ENCODE measurements at regions not wholly inside any gene's neighbourhood (a gene's known extent, or its start where the extent isn't known, plus 50 kb on each side); places are given as distances from the start of the nearest gene placed in this dataset.

- Histone ChIP-seq H3K9ac (ENCODE audit: low read length) (no peak overlapping the region), H3K36me3 (ENCODE audit: insufficient read depth, low read length) (no peaks in the 10 kb centered on the region), H3K27me3 (ENCODE audit: control insufficient read depth in 1 of 2, insufficient read depth in 2 of 2, low read length in 2 of 2) (no peaks in the 10 kb centered on the region), H3K27ac (ENCODE audit: low read depth, low read length) (no peak overlapping the region), H3K4me3 (ENCODE audit: low read depth in 1 of 2, low read length in 2 of 2) (no peak overlapping the region), H3K9me3 (ENCODE audit: low read length) (no peaks in the 10 kb centered on the region), H3K4me1 (ENCODE audit: insufficient read depth, low read length) (peaks cover 4% of the 10 kb centered on the region)
Observed at GRCh38 chr3:27584874-27585273, 100.7 kb upstream of the SLC4A7 start.

- no peak overlapping the region for H3K4me3 ChIP-seq (ENCODE audit: low read depth in 1 of 2, low read length in 2 of 2)
- no peaks in the 10 kb centered on the region for H3K4me1 ChIP-seq (ENCODE audit: insufficient read depth, low read length)
- H3K9ac ChIP-seq (ENCODE audit: low read length) = no peak overlapping the region
- H3K27ac ChIP-seq (ENCODE audit: low read depth, low read length) = no peak overlapping the region
- H3K27me3 ChIP-seq (ENCODE audit: control insufficient read depth in 1 of 2, insufficient read depth in 2 of 2, low read length in 2 of 2) = no peaks in the 10 kb centered on the region
- H3K9me3 ChIP-seq (ENCODE audit: low read length) = no peaks in the 10 kb centered on the region
- H3K36me3 ChIP-seq (ENCODE audit: insufficient read depth, low read length) = no peaks in the 10 kb centered on the region
Observed at GRCh38 chr3:27581852-27582251, 97.7 kb upstream of the SLC4A7 start.

DNA sequence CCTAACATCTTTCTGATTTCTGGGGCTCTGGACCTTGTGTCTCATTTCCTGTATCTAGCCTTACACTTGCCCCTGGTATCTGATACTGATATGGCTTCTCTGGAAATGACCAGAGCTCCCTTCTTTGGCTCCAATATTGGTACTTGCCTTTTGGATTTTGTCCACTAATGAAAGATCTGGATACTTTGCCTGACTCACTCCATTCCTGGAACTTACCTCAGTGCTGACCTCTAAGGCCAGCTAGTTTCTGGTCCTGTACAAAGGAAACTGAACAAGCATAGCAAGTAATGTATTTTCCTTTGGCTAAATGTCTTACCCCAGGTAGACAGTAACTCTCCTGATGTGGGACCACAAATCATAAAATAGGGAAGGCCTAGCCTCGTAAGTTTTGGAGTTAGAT is 93.8 kb upstream of the SLC4A7 start:
- H3K9ac ChIP-seq (ENCODE audit: low read length) = no peak overlapping the region
- H3K4me3 ChIP-seq (ENCODE audit: low read depth in 1 of 2, low read length in 2 of 2) = no peak overlapping the region
- H3K27ac ChIP-seq (ENCODE audit: low read depth, low read length) = no peak overlapping the region
- H3K9me3 ChIP-seq (ENCODE audit: low read length) = no peaks in the 10 kb centered on the region
- no peaks in the 10 kb centered on the region for H3K36me3 ChIP-seq (ENCODE audit: insufficient read depth, low read length)
- no peaks in the 10 kb centered on the region for H3K4me1 ChIP-seq (ENCODE audit: insufficient read depth, low read length)
- no peaks in the 10 kb centered on the region for H3K27me3 ChIP-seq (ENCODE audit: control insufficient read depth in 1 of 2, insufficient read depth in 2 of 2, low read length in 2 of 2)

DNA sequence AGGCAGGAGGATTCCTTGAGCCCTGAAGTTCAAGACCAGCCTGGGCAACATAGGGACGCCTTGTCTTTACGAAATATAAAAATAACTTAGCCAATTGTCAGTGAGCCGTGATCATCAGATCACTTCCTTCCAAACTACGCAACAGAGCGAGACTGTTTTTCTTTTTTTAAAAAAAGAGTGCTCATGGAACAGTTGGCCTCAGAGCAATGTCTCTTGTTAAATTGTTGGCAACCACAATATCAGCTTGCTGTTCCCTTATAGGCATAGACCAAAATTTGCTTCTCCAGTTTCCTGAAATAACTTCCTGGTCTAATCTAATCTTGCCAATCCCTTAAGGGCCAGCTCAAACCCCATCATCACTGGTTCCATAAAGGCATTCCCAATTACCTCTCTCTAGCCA is 93.3 kb upstream of the SLC4A7 start:
- no peaks in the 10 kb centered on the region for H3K4me1 ChIP-seq (ENCODE audit: insufficient read depth, low read length)
- H3K9me3 ChIP-seq (ENCODE audit: low read length) = no peaks in the 10 kb centered on the region
- H3K36me3 ChIP-seq (ENCODE audit: insufficient read depth, low read length) = no peaks in the 10 kb centered on the region
- no peaks in the 10 kb centered on the region for H3K27me3 ChIP-seq (ENCODE audit: control insufficient read depth in 1 of 2, insufficient read depth in 2 of 2, low read length in 2 of 2)
- H3K4me3 ChIP-seq (ENCODE audit: low read depth in 1 of 2, low read length in 2 of 2) = no peak overlapping the region
- H3K27ac ChIP-seq (ENCODE audit: low read depth, low read length) = no peak overlapping the region
- H3K9ac ChIP-seq (ENCODE audit: low read length) = no peak overlapping the region

DNA sequence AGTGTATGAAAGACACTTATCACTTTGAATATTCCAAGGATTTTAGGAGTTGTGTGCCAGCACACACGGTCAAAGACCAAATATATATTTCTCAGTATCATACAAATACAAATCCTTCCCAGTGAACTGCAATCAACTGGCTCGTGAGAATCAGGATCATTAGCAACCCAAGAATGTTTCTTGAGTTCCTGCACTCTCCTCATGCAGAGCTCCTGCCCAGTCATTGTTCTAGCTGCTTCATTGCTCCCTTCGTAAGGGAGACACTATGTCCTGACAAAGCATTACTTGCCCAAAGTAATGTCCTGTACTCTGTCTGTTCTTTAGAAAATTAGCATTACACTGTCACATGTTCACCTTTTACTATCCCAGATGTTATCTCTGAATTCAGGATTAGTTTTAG is 92.0 kb upstream of the SLC4A7 start:
- Histone ChIP-seq H3K27me3 (ENCODE audit: control insufficient read depth in 1 of 2, insufficient read depth in 2 of 2, low read length in 2 of 2) (no peaks in the 10 kb centered on the region), H3K9me3 (ENCODE audit: low read length) (no peaks in the 10 kb centered on the region), H3K36me3 (ENCODE audit: insufficient read depth, low read length) (no peaks in the 10 kb centered on the region), H3K9ac (ENCODE audit: low read length) (no peak overlapping the region), H3K4me3 (ENCODE audit: low read depth in 1 of 2, low read length in 2 of 2) (no peak overlapping the region), H3K4me1 (ENCODE audit: insufficient read depth, low read length) (peaks cover 7% of the 10 kb centered on the region), H3K27ac (ENCODE audit: low read depth, low read length) (no peak overlapping the region)

DNA sequence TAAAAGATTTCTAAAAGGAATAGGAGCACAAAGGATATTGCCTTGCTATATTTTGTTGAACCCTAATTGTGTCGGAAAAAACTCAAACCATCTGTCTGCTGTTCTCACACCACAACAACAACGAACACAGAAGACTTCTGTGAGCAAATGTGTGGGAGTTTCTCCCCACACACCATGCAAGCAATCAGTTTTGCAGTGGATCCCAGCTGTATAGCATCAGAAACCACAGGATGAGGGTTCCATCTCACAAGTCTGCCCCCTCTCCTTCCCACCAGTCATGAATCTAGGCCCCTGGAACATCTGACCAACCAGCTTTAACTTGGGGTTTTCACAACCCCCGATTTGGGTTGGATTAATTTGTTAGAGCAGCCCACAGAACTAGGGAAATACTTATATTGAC is 91.3 kb upstream of the SLC4A7 start:
- H3K27me3 ChIP-seq (ENCODE audit: control insufficient read depth in 1 of 2, insufficient read depth in 2 of 2, low read length in 2 of 2) = no peaks in the 10 kb centered on the region
- H3K27ac ChIP-seq (ENCODE audit: low read depth, low read length) = no peak overlapping the region
- no peaks in the 10 kb centered on the region for H3K9me3 ChIP-seq (ENCODE audit: low read length)
- H3K4me3 ChIP-seq (ENCODE audit: low read depth in 1 of 2, low read length in 2 of 2) = no peak overlapping the region
- H3K36me3 ChIP-seq (ENCODE audit: insufficient read depth, low read length) = no peaks in the 10 kb centered on the region
- H3K9ac ChIP-seq (ENCODE audit: low read length) = no peak overlapping the region
- H3K4me1 ChIP-seq (ENCODE audit: insufficient read depth, low read length) = peaks cover 14% of the 10 kb centered on the region

DNA sequence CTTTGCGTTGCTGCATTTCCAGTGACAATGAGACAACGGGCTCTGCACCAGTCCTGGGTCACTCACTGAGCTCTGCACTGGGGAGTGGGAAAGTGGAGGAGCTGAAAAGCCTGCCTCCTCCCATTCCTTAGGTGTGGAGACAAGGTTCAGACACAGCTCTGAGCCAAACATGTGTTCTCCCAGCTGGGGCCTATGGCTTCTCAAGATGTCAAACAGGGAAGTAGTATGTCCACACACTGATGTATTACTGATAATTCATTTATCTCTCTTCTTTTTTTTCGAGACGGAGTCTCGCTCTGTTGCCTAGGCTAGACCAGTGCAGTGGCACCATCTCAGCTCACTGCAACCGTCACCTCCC is 90.2 kb upstream of the SLC4A7 start:
- Histone ChIP-seq H3K4me1 (ENCODE audit: insufficient read depth, low read length) (peaks cover 21% of the 10 kb centered on the region), H3K36me3 (ENCODE audit: insufficient read depth, low read length) (no peaks in the 10 kb centered on the region), H3K4me3 (ENCODE audit: low read depth in 1 of 2, low read length in 2 of 2) (no peak overlapping the region), H3K27me3 (ENCODE audit: control insufficient read depth in 1 of 2, insufficient read depth in 2 of 2, low read length in 2 of 2) (no peaks in the 10 kb centered on the region), H3K27ac (ENCODE audit: low read depth, low read length) (no peak overlapping the region), H3K9ac (ENCODE audit: low read length) (no peak overlapping the region), H3K9me3 (ENCODE audit: low read length) (no peaks in the 10 kb centered on the region)

- H3K9me3 ChIP-seq (ENCODE audit: low read length) = no peaks in the 10 kb centered on the region
- peaks cover 21% of the 10 kb centered on the region for H3K4me1 ChIP-seq (ENCODE audit: insufficient read depth, low read length)
- no peak overlapping the region for H3K4me3 ChIP-seq (ENCODE audit: low read depth in 1 of 2, low read length in 2 of 2)
Observed at GRCh38 chr3:27573780-27574437, 89.7 kb upstream of the SLC4A7 start.

DNA sequence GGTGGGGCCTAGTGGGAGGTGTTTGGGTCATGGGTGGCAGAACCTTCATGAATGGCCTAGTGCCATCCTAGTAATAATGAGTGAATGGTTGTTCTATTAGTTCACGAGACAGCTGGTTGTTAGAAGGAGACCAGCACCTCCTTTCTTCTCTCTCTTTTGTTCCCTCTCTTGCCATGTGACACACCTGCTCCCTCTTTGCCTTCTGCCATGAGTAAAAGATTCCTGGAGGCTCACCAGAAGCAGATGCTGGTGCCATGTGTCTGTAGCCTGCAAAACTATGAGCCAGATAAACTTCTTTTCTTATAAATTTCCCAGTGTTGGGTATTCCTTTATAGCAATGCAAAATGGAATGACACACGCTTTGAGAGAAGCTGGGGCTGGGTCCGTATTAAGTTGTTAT is 89.0 kb upstream of the SLC4A7 start:
- no peaks in the 10 kb centered on the region for H3K27me3 ChIP-seq (ENCODE audit: control insufficient read depth in 1 of 2, insufficient read depth in 2 of 2, low read length in 2 of 2)
- no peak overlapping the region for H3K4me3 ChIP-seq (ENCODE audit: low read depth in 1 of 2, low read length in 2 of 2)
- H3K4me1 ChIP-seq (ENCODE audit: insufficient read depth, low read length) = peaks cover 27% of the 10 kb centered on the region
- H3K9me3 ChIP-seq (ENCODE audit: low read length) = no peaks in the 10 kb centered on the region
- no peak overlapping the region for H3K9ac ChIP-seq (ENCODE audit: low read length)
- no peak overlapping the region for H3K27ac ChIP-seq (ENCODE audit: low read depth, low read length)
- H3K36me3 ChIP-seq (ENCODE audit: insufficient read depth, low read length) = no peaks in the 10 kb centered on the region

More at GRCh38 chr3:27573780-27574437, 89.7 kb upstream of the SLC4A7 start:
- Histone ChIP-seq H3K27me3 (ENCODE audit: control insufficient read depth in 1 of 2, insufficient read depth in 2 of 2, low read length in 2 of 2) (no peaks in the 10 kb centered on the region), H3K36me3 (ENCODE audit: insufficient read depth, low read length) (no peaks in the 10 kb centered on the region), H3K27ac (ENCODE audit: low read depth, low read length) (no peak overlapping the region), H3K9ac (ENCODE audit: low read length) (no peak overlapping the region)

GRCh38 chr3:27571345-27571744 is 87.2 kb upstream of the SLC4A7 start:
- Histone ChIP-seq H3K27ac (ENCODE audit: low read depth, low read length) (no peak overlapping the region), H3K27me3 (ENCODE audit: control insufficient read depth in 1 of 2, insufficient read depth in 2 of 2, low read length in 2 of 2) (no peaks in the 10 kb centered on the region), H3K36me3 (ENCODE audit: insufficient read depth, low read length) (no peaks in the 10 kb centered on the region), H3K4me3 (ENCODE audit: low read depth in 1 of 2, low read length in 2 of 2) (no peak overlapping the region), H3K9me3 (ENCODE audit: low read length) (no peaks in the 10 kb centered on the region), H3K9ac (ENCODE audit: low read length) (no peak overlapping the region), H3K4me1 (ENCODE audit: insufficient read depth, low read length) (peaks cover 30% of the 10 kb centered on the region)

DNA sequence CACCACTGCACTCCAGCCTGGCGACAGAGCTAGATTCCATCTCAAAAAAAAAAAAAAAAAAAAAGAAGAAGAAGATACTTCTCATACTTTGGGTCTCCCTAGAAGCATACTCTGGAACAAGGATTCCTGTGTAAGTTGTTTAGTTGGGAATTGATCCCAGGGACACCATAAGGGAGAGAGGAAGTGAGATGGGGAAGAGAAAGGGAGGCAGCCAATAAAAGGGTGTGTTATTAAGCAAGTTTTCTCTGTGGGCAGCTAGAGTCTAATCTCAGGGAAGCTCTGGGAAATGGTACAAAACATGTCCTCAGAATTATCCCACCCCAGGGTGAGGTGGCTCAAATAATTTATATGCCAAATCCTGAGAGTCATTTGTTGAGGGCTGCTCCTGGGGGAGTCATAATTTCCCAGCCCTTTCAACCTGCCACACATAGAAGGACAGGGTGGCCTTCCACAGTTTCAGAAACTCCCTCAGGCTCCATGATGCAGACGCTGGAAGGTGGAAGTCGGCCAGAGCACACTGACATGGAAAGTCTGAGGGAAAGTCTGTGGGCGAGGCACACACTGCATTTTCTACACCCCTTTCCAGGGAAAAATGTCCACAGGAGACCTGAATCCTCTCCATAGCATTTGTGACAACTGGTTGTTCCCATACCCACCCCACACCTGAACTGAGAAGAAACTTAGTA is 86.4 kb upstream of the SLC4A7 start:
- H3K9me3 ChIP-seq (ENCODE audit: low read length) = no peaks in the 10 kb centered on the region
- H3K36me3 ChIP-seq (ENCODE audit: insufficient read depth, low read length) = no peaks in the 10 kb centered on the region
- H3K4me1 ChIP-seq (ENCODE audit: insufficient read depth, low read length) = peaks cover 30% of the 10 kb centered on the region
- no peak overlapping the region for H3K27ac ChIP-seq (ENCODE audit: low read depth, low read length)
- H3K9ac ChIP-seq (ENCODE audit: low read length) = no peak overlapping the region
- H3K27me3 ChIP-seq (ENCODE audit: control insufficient read depth in 1 of 2, insufficient read depth in 2 of 2, low read length in 2 of 2) = no peaks in the 10 kb centered on the region
- no peak overlapping the region for H3K4me3 ChIP-seq (ENCODE audit: low read depth in 1 of 2, low read length in 2 of 2)

GRCh38 chr3:27568393-27568792 is 84.2 kb upstream of the SLC4A7 start:
- H3K4me1 ChIP-seq (ENCODE audit: insufficient read depth, low read length) = peaks cover 35% of the 10 kb centered on the region
- H3K27ac ChIP-seq (ENCODE audit: low read depth, low read length) = peak overlapping the region; percentile 59
- peak overlapping the region; percentile 23 to 35 for H3K4me3 ChIP-seq (ENCODE audit: low read depth in 1 of 2, low read length in 2 of 2)
- H3K9me3 ChIP-seq (ENCODE audit: low read length) = no peaks in the 10 kb centered on the region
- H3K27me3 ChIP-seq (ENCODE audit: control insufficient read depth in 1 of 2, insufficient read depth in 2 of 2, low read length in 2 of 2) = no peaks in the 10 kb centered on the region
- H3K9ac ChIP-seq (ENCODE audit: low read length) = peak overlapping the region; percentile 33
- no peaks in the 10 kb centered on the region for H3K36me3 ChIP-seq (ENCODE audit: insufficient read depth, low read length)
